Kidney capillary endothelial cell (primary cell): ENCODE measurements at regions not wholly inside any gene's neighbourhood (a gene's known extent, or its start where the extent isn't known, plus 50 kb on each side); places are given as distances from the start of the nearest gene placed in this dataset.
A peak's percentile ranks its signal among the peaks of the same experiment; 100 is the strongest.
"Not testable (repeated sequence)": the region's sequence is repeated elsewhere in the genome, so short reads cannot be mapped to it uniquely, and the experiment has no call there.

Experiments
- DNase-seq: peaks from one replicate; pipeline ENCODE4 v3.0.0-alpha.2; 2018; ENCODE audit warnings: low spot score

DNA sequence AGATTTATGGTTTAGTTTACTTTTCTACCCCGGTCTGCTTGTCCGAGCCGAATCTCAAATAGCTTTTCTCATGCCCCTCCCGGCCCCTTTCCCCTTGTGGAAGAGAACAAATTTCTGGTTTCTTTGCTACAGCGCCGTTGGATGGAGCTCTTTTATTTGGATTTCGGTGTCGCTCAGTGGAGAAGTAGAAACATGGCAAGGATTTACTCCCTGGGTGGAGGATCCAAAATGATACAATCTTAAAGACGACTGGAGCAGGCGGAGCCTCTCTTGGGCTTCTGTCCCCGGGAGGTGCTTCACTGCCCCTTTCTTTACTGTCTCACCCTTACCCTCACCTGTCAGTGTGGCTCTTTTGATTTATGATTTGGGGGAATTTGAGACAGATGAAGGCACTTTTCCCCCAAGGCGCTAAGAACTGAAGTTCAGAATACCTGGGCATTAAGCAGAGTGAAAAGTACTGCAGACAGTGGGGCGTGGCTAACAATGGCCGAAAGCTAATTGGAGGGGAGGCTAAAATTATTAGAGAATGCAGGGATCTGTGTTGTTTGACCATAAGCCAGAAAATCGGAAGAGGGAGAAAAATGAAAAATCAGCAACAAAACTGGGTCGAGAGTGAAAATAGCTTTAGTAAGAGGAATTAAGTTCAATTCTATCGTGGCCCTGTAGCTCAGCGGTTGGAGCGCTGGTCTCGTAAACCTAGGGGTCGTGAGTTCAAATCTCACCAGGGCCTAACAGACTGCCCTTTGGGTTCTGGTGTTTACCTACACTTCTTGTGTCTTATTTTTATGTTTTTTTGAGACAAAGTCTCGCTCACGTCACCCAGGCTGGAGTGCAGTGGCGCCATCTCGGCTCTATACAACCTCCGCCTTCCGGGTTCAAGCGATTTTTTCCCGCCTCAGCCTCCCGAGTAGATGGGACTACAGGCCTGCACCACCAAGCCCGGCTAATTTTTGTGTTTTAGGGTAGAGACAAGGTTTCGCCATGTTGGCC lies 145.1 kb upstream of the ZNF184 start:
- peak; percentile 30 for DNase-seq

DNA sequence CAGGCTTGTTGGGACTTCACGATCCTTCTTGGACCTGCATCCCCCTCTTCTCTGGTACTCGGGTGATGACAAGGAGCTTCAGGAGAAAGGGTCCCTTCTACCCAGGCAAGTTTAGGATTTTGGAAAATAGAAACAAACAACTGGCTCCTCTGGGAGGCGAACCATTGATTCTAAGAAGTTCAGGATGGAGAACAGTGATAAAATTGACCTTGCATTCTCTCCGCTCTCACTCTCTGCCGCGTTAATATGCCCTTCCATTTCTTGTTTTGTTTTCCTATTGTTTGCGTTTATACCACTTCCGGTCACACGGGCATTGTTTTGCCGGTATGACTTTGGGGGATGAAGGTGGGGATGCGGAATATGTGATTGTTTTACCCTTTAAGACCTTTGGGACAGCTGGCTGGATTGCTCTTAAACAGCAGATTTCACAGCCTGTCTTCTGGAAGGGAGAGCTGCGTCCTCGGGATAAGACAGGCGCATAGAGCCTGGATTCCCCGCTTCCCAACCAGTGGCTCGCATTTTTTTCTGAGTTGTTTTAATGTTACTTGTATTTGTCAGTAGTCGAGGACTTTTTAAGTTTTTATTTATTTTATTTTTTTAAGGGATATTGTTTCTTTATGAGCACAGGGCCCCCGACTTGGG lies 144.3 kb upstream of the ZNF184 start:
- DNase-seq: peak; percentile 37

DNA sequence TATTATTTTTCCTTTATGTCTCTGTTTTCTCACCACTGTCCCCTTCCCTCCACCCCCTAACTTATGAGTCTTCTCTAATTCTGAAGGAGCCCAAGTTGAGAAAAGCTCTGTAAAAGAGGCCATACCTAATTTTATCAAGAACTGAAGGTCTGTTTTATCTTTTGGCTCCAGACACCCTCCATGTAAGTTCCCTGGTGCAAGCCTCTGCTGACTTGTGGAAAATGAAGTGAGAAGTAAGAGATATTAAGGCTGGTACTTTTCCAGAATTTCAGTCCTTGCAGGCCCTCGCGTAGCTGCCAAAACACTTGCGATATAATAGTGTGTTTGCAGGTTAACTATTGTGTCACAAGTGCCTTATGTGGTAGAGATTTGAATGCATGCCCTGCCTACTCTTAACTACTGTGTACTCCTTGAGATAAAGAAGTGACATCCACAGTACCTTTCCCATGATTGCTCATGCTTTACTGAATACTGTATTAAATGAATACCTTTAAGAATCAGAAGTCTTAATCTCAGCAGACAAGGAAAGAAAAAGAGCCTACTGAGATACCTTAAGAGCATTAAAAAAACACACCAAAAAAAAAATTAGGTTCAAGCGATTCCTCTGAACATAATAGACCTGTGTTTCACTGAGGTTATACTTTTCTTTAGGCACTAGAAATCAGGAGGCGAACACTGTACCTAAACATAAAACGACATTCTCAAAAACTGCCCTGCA lies 143.6 kb upstream of the ZNF184 start:
- no peak for DNase-seq

DNA sequence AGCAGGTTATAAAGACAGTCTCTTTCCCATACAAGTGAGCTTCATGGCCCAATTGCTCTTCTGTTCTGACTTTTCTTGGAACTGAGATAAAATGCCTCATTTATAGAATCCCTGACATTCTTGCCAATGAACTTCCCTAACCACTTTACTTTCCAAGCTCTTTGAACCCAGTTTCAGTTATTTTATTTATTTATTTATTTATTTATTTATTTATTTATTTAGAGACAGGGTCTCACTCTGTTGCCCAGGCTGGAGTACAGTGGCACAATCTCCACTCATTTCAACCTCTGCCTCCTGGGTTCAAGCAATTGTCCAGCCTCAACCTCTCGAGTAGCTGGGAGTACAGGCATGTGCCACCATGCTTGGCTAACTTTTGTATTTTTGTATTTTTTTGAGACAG lies 138.5 kb upstream of the ZNF184 start:
- no peak for DNase-seq

DNA sequence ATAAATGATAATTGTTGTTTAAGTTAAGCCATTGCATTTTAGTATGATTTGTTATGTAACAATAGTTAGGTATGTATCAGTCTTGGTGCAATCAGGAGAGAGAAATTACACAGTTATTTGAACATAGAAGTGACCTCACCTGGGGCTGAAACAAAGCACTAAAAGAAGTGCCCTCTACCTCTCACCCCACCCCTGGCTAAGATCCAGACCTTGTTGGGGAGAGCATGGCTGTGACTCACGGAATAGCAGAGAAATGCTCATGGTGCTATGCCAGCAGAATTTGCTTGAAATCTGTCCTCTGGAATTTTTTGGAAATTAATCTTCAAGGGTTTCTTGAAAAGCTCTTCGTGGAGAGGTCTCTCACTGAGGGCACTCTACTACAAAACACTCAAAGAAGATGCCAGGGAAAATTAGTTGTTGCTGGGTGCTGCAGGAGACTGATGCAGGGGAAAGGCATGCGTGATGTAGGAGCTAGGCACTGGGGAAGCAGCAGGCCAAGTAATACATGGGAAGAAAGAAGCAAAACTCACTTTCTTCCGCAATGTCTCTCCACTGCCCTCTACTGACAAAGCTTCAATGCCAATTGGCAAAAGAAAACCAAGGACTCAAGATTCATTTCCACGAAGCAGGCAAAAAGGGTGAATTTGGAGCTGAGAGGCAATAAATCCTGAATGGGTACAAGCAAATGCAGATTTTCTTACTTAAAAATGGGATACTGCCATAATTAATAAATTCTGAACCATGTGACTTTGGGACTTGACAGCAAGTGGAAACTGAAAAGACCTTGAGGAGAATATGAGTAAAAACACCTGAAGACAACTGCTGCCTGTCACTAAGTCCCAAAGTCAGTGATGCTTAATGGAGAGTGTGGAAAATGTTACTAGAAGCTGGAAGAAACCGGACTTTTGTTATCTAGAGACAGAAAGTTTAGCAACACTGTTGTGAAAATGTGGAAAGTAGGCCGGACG lies 136.3 kb upstream of the ZNF184 start:
- DNase-seq: peak; percentile 48

DNA sequence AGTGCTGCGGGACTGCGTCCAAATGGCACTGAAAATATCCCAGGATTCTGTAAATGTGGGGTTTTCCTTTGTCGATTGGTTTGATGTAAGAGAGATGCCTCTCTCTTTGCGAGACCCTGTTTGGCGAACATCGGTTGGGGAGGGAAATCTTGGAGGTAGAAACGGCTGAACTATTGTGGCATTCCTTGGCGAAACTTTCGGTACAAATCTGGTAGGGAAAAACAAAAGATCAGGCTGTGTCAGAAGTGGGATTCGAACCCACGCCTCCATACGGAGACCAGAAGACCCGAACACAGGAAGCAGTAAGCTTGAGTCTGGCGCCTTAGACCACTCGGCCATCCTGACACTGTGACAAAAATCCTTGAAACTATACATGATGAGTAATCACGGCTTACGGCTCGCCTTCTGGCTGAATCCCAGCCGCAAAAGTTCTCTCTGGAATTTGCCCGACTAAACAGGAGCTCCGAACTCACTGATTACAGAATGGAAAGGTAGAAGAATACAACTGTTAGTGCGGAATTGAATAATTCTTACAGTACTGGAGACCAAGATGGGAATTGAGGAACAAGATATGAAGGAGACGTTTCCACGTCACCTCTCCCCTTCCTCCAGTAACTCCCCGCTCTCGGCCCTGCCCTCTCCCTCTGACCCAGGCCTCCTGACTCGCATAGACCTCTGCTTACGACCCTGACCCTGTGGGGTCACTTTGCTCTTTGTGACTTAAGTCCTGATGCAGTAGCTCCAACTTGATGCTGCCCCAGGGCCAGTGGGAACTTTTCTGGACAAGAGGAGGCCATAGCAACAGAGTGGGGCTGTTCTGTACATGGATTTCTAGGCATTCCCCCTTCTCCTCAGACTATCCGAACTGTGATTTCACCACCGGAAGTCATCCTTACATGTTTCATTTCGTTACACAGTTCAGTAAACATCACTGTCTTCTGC lies 132.8 kb upstream of the ZNF184 start:
- DNase-seq: peak; percentile 75

DNA sequence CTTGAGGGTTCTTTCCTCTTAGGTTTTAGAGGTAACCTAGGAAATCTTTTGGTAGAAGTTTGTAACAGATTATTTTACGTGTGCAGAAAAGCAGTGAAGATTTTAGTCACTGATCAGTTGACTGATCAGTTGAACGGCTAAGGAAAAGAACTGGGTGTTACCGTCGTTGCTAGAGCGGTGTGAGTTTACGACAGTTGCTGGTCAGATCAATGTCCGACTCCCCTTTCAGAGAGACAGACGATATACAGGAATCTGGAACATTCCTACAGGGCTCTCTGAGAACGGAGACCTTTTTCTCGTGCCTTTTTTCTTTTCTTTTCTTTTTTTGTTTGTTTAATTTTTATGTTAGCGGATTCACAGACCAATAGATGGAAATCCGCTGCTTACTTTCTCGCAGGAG lies 132.1 kb upstream of the ZNF184 start:
- peak; percentile 18 for DNase-seq

DNA sequence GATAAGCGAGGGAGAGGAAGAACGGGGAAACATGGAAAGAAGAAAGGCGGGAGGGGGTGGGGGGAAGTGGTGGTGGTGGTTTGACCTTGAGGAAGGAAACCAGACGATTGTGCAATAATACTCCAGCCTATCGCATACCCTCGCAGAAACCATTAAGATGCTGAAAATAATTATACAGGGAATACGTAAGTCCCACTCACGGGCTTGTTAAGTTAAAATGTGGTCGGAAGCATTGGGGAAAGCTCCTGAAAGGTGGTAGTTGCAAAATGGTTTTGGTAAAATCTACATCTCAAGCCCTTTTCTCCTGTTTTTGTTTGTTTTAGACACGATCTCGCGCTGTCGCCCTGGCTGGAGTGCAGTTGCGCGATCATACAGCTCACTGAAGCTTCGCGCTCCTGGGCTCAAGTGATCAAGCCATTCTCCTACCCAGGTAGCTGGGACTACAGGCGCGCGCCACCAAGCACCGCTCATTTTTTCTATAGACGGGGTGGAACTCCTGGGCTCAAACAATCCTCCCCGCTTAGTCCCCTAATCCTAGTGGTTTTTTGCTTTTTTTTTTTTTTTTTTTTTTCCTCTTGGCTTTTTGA lies 128.9 kb upstream of the ZNF184 start:
- DNase-seq: no peak

DNA sequence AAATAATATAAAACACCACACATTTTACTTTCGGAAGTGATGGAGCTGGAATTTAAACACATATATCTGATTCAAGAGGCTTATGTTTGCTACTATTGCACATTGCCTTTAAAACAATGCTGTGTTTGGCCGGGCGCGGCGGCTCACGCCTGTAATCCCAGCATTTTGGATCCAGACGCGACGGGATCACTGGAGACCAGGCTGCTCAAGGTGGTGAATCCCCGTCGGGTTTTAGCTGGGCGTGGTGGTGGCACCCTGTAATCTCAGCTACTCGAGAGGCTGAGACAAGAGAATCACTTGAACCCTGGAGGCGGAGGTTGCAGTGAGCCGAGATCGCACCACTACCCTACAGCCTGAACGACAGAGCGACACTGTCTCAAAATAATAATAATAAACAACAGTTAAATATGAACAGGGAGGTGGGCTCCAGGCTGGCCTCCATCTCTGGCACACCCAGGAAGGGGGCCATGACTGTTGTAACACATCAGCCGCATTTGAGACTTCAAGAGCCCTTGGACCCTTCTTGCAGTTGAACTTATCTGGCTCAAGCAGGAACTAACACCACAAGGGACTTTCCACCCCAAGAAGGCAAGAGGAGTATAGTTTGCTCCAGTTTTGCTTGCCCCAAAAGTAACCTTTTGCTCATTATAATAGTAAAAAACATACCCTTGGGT lies 127.1 kb upstream of the ZNF184 start:
- DNase-seq: no peak

DNA sequence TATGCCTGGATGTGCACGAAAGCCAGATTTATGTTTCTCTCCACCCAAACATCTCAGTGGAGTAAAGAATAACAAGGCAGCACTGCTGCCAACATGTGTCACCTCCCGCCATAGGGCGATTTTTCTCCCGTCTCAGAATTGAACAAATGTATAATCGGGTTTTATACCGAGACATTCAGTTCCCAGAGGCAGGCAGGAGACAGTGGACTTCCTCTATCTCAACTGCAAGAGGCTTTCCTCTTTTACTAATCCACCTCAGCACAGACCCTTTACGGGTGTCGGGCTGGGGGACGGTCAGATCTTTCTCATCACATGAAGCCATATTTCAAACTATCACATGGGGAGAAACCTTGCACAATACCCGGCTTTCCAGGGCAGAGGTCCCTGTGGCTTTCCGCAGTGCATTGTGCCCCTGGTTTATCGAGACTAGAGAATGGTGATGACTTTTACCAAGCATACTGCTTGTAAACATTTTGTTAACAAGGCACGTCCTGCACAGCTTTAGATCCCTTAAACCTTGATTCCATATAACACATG lies 124.2 kb upstream of the ZNF184 start:
- DNase-seq: not testable (repeated sequence)

DNA sequence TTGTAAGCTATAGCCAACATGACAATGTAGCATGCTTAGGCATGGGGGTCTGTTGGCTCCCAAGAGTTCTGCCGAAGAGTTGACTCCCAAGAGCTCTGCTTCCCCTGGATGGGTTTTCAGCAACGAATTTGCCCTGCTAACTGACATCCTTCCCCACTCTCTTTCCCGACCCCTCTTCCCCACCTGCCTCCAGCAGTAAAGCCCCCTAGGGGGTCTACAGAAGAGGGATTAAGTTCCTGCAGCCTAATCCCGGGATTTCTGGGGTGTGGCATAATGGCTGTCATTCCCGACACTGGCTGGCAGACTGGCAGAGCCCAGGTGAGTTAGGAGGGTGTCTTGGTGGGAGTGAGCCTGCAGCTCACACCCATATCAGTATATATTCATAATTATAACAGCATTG lies 121.0 kb upstream of the ZNF184 start:
- no peak for DNase-seq

DNA sequence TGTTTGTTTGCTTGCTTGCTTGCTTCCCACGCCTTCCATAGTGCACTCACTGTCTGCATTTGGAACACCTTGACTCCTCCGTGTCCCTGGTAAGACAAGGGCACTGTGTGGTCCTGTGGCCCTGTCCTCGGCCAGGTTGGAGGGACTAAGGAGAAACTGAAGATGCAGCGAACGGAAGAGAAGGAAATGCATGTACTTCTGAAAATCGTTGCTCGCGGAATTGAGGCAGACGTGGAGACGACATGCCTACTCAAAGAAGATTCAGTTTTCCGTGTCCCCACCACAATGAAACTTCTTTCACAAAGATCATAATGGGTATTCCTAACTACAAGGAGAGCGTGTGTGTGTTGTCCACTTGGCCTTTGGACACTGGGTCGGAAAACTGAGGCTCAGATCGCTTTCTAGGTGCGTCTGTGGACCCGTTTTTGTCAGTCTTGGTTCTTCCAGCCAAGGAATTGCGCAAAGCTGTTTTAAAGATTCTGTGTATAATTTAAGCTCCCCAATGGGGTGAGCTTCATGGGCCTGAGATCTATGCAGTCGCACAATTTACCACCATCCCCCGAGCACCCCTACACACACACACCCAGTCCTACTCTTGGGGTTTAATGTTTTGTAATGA lies 120.4 kb upstream of the ZNF184 start:
- no peak for DNase-seq

DNA sequence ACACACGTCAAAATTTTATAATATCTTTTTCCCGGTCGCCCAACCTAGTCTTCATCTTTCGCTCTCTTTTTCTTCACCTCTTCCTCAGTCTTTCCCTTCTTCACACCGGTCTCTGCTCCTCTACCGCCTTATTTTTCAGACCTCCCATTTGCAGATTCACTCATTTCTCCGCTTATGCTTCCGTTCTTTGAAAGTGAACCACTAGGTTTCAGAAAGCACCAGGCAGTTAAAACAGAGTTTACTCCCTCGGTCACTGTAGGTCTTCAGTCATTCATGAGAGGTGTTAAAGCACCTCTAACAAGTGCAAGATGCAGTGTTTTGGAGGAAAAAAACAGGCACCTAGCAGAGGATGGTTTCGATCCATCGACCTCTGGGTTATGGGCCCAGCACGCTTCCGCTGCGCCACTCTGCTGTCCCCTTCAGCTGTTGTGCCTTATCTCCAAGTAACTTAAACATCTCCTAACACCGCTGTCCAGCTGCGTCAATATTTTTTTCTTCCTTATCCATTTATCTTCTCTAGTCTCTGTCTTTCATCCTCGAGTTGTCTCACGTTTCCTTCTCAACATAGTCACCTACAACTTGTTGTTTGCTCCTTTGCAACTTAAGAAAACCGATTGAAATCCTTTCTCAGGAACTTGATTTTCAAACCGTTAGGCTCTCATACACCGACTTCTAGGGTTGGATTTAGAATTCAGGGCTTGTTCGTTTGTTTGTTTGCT lies 119.7 kb upstream of the ZNF184 start:
- peak; percentile 65 for DNase-seq

DNA sequence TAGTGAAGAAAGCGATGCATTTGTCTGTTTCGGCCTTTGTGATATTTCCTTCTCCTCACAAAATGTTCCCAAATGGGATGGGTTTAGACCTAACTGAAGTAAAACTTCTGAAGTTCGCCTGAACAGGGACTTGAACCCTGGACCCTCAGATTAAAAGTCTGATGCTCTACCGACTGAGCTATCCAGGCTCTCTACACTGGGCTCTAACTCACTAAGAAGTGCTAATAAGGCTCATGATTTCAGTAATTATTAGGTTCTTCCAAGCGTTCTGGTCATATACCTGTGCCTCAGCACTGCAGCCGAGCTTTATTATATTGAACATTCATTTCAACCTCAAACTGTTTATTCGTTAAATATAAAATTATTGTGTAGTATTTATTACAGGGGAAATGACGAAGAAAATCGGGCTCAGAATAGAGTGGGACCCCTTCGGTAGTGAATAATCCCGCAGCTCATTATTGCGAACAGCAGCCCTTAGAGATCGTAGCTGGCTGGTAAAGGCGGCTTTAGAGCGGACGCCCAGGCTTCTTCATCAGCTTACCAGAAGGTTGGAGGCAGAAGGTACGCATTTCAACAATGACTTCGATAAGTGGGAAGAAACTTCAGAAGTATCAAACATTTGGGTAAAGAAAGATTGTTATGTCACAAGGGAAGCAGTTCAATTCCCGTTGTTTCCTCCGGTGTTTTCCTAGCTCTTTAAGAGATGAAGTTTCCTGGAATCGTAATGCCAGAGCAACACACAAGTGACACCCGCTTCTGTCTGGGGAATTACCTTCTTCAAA lies 119.0 kb upstream of the ZNF184 start:
- DNase-seq: peak; percentile 50

DNA sequence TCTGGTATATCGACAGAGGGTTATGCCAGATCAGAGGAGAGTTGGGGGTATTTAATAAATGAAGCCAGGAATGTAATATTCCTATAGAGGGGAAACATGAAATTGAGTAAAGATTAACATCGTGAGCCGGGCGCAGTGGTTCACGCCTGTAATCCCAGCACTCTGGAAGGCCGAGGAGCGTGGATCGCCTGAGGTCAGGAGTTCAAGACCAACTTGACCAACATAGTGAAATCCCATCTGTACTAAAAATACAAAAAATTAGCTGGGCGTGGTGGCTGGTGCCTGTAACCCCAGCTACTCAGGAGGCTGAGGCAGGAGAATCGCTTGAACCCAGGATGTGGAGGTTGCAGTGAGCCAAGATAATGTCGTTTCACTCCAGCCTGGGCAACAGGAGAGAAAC lies 112.4 kb upstream of the ZNF184 start:
- DNase-seq: not testable (repeated sequence)

DNA sequence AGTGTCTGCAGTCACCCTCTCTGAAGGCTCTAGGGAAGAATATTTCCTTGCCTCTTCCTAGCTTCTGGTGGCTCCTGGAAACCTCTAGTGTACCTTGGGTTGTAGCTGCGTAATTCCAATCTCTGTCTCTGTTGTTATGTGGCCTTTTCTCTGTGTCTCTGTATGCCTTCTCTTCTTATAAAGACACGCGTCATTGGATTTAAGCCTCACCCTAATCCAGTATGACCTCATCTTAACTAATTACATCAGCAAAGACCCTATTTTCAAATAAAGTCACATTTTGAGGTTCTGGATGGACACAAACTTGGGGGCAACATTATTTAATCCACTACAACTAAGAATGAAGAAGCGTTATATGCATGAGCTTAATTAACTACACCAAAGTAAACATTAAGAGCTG lies 111.4 kb upstream of the ZNF184 start:
- DNase-seq: no peak
